ENCODE measurements at regions not wholly inside any gene's neighbourhood (a gene's known extent, or its start where the extent isn't known, plus 50 kb on each side); places are given as distances from the start of the nearest gene placed in this dataset.
"Not testable (repeated sequence)": the region's sequence is repeated elsewhere in the genome, so short reads cannot be mapped to it uniquely, and the experiment has no call there.

DNA sequence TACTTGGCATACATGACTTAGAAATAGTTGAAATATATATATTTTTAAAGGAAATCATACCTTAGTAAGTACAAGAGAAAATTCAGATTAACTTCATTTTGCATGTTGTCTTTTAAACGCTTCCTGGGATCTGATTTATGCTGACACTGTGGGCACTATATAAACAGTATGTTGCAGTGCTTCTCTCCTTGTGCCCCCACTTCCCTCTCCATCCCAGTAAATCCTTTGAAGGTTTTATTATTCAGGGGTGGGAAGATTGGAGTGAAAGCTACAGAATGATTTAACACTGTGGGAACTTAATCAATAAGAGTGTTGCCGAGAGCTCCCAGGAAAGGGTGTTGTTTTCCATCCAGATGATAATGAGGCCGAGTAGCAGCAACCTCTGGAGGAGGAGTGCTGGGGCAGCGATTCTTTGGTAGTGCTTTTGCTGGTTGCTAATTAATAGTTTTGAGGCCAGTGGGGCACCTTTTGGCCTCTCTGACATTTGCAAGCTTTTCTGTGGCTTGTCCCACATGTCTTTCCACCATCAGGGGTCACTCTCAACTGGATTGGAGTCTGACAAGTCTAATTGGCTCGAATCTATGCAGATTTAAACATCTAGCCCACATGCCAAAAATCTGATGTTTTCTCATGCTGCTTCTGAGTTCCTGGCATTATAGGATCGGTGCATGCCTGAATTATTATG lies 183.0 kb upstream of the MMS22L start:
- no peaks in the 10 kb centered on the region for H3K27me3 ChIP-seq (ENCODE audit: control insufficient read depth in 3 of 3, insufficient read depth in 3 of 3, low read length in 3 of 3)
- no peaks in the 10 kb centered on the region for H3K9me3 ChIP-seq (ENCODE audit: control insufficient read depth in 3 of 3, low read length in 3 of 3)
- H3K9ac ChIP-seq (ENCODE audit: low read depth in 1 of 3, low read length in 3 of 3), result no peak overlapping the region

GRCh38 chr6:97468981-97469380 lies 186.0 kb upstream of the MMS22L start:
- Histone ChIP-seq H3K4me3 (ENCODE audit: low read length in 3 of 3) (no peak overlapping the region), H3K4me1 (ENCODE audit: control insufficient read depth in 3 of 3, insufficient read depth in 3 of 3, low read length in 3 of 3) (no peaks in the 10 kb centered on the region), H3K27me3 (ENCODE audit: control insufficient read depth in 3 of 3, insufficient read depth in 3 of 3, low read length in 3 of 3) (no peaks in the 10 kb centered on the region), H3K9ac (ENCODE audit: low read depth in 1 of 3, low read length in 3 of 3) (no peak overlapping the region), H3K27ac (ENCODE audit: low read depth, low read length) (no peak overlapping the region), H3K36me3 (ENCODE audit: control insufficient read depth in 3 of 3, insufficient read depth in 3 of 3, low read length in 3 of 3) (no peaks in the 10 kb centered on the region), H3K9me3 (ENCODE audit: control insufficient read depth in 3 of 3, low read length in 3 of 3) (no peaks in the 10 kb centered on the region)

More for the DNA sequence above, 183.0 kb upstream of the MMS22L start:
- no peak overlapping the region for H3K27ac ChIP-seq (ENCODE audit: low read depth, low read length)
- H3K36me3 ChIP-seq (ENCODE audit: control insufficient read depth in 3 of 3, insufficient read depth in 3 of 3, low read length in 3 of 3), result no peaks in the 10 kb centered on the region
- H3K4me1 ChIP-seq (ENCODE audit: control insufficient read depth in 3 of 3, insufficient read depth in 3 of 3, low read length in 3 of 3), result no peaks in the 10 kb centered on the region
- no peak overlapping the region for H3K4me3 ChIP-seq (ENCODE audit: low read length in 3 of 3)

DNA sequence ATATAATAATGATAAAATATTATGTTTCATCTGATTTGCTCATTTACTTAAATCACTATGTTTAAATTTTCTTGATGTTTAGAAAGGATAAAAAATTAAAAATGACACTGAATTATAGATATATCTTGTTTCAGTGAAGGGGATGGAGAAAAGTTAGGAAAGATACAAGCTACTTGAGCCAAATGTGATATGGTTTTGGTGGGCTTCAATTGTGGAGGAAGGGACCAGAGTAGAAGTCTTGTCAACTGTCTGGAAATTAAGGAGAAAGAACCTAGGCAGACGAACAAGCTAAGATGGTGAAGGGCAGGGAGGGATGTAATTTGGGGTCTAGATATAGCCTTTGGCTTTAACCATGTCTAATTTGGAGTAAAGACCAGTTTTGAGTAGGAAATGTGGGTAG lies 186.4 kb upstream of the MMS22L start:
- H3K9ac ChIP-seq (ENCODE audit: low read depth in 1 of 3, low read length in 3 of 3), result no peak overlapping the region
- H3K4me1 ChIP-seq (ENCODE audit: control insufficient read depth in 3 of 3, insufficient read depth in 3 of 3, low read length in 3 of 3), result no peaks in the 10 kb centered on the region
- no peaks in the 10 kb centered on the region for H3K27me3 ChIP-seq (ENCODE audit: control insufficient read depth in 3 of 3, insufficient read depth in 3 of 3, low read length in 3 of 3)
- no peak overlapping the region for H3K27ac ChIP-seq (ENCODE audit: low read depth, low read length)
- no peaks in the 10 kb centered on the region for H3K36me3 ChIP-seq (ENCODE audit: control insufficient read depth in 3 of 3, insufficient read depth in 3 of 3, low read length in 3 of 3)
- H3K4me3 ChIP-seq (ENCODE audit: low read length in 3 of 3), result no peak overlapping the region
- no peaks in the 10 kb centered on the region for H3K9me3 ChIP-seq (ENCODE audit: control insufficient read depth in 3 of 3, low read length in 3 of 3)

DNA sequence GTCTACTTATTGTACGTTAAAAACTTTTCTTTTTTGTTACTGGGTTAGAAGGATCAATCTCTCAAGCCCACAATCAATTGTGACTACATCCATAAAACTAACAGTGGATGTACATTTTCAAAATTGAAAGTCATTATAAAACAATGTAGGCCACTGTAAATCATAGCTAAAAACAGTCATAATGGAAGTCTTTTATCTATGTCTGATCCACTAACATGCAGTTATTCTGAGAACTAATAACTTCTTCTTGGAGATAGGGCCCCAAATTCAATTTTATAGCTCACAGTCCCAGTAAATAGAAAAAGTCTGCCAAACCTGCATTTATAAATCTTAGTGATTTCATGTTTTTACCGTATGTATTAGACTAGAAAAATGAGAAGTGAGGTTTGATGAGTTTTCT lies 187.3 kb upstream of the MMS22L start:
- Histone ChIP-seq H3K9me3 (ENCODE audit: control insufficient read depth in 3 of 3, low read length in 3 of 3) (no peaks in the 10 kb centered on the region), H3K4me3 (ENCODE audit: low read length in 3 of 3) (no peak overlapping the region), H3K4me1 (ENCODE audit: control insufficient read depth in 3 of 3, insufficient read depth in 3 of 3, low read length in 3 of 3) (no peaks in the 10 kb centered on the region)

DNA sequence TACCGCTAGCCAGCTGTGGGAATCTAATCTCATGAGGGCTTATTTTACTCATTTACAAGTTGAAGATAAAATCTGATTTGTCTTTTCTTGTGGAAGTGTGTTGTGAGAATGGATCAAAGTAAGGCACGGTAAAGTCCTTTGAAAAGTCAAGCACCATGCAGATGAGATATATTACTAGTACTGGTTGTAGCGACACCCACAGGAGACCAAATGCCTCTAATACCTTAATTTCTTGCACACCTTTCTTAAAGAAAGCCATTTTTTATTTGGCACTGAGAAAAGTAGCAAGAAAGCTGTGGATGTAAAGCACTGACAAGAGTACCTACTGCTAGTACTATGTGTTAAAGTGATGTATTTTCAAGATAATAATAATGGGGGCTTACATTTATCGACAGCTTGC lies 191.0 kb upstream of the MMS22L start:
- H3K9me3 ChIP-seq (ENCODE audit: control insufficient read depth in 3 of 3, low read length in 3 of 3), result no peaks in the 10 kb centered on the region
- H3K9ac ChIP-seq (ENCODE audit: low read depth in 1 of 3, low read length in 3 of 3), result no peak overlapping the region
- no peaks in the 10 kb centered on the region for H3K36me3 ChIP-seq (ENCODE audit: control insufficient read depth in 3 of 3, insufficient read depth in 3 of 3, low read length in 3 of 3)
- no peak overlapping the region for H3K27ac ChIP-seq (ENCODE audit: low read depth, low read length)
- no peak overlapping the region for H3K4me3 ChIP-seq (ENCODE audit: low read length in 3 of 3)
- no peaks in the 10 kb centered on the region for H3K4me1 ChIP-seq (ENCODE audit: control insufficient read depth in 3 of 3, insufficient read depth in 3 of 3, low read length in 3 of 3)
- H3K27me3 ChIP-seq (ENCODE audit: control insufficient read depth in 3 of 3, insufficient read depth in 3 of 3, low read length in 3 of 3), result no peaks in the 10 kb centered on the region

More for the DNA sequence above, 187.3 kb upstream of the MMS22L start:
- H3K27ac ChIP-seq (ENCODE audit: low read depth, low read length), result no peak overlapping the region
- H3K9ac ChIP-seq (ENCODE audit: low read depth in 1 of 3, low read length in 3 of 3), result no peak overlapping the region
- no peaks in the 10 kb centered on the region for H3K27me3 ChIP-seq (ENCODE audit: control insufficient read depth in 3 of 3, insufficient read depth in 3 of 3, low read length in 3 of 3)
- no peaks in the 10 kb centered on the region for H3K36me3 ChIP-seq (ENCODE audit: control insufficient read depth in 3 of 3, insufficient read depth in 3 of 3, low read length in 3 of 3)

GRCh38 chr6:97497713-97498331 lies 214.8 kb upstream of the MMS22L start:
- no peaks in the 10 kb centered on the region for H3K27me3 ChIP-seq (ENCODE audit: control insufficient read depth in 3 of 3, insufficient read depth in 3 of 3, low read length in 3 of 3)
- no peaks in the 10 kb centered on the region for H3K9me3 ChIP-seq (ENCODE audit: control insufficient read depth in 3 of 3, low read length in 3 of 3)
- no peaks in the 10 kb centered on the region for H3K36me3 ChIP-seq (ENCODE audit: control insufficient read depth in 3 of 3, insufficient read depth in 3 of 3, low read length in 3 of 3)

DNA sequence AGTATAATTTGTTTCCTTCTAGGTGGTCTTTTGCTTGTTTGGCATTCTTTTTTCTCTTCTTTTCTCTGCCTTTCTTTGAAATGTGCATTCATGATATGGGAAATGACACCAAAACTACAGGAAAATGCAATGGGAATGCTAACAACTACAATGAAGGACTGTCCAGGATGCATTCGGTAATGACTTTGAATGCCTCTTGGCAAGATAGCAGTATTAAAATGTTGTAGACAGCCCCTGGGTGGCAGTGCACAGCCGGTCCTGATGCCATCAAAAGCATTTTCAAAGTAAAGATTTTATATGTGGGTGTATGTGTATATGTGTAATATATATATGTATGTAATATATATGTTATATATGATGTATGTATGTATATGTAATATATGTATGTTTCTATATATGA lies 218.8 kb upstream of the MMS22L start:
- Histone ChIP-seq H3K4me1 (ENCODE audit: control insufficient read depth in 3 of 3, insufficient read depth in 3 of 3, low read length in 3 of 3) (no peaks in the 10 kb centered on the region), H3K36me3 (ENCODE audit: control insufficient read depth in 3 of 3, insufficient read depth in 3 of 3, low read length in 3 of 3) (no peaks in the 10 kb centered on the region), H3K9me3 (ENCODE audit: control insufficient read depth in 3 of 3, low read length in 3 of 3) (no peaks in the 10 kb centered on the region), H3K9ac (ENCODE audit: low read depth in 1 of 3, low read length in 3 of 3) (no peak overlapping the region), H3K27ac (ENCODE audit: low read depth, low read length) (no peak overlapping the region), H3K4me3 (ENCODE audit: low read length in 3 of 3) (no peak overlapping the region), H3K27me3 (ENCODE audit: control insufficient read depth in 3 of 3, insufficient read depth in 3 of 3, low read length in 3 of 3) (no peaks in the 10 kb centered on the region)

More at GRCh38 chr6:97497713-97498331, 214.8 kb upstream of the MMS22L start:
- H3K27ac ChIP-seq (ENCODE audit: low read depth, low read length), result no peak overlapping the region
- H3K9ac ChIP-seq (ENCODE audit: low read depth in 1 of 3, low read length in 3 of 3), result no peak overlapping the region
- no peak overlapping the region for H3K4me3 ChIP-seq (ENCODE audit: low read length in 3 of 3)
- H3K4me1 ChIP-seq (ENCODE audit: control insufficient read depth in 3 of 3, insufficient read depth in 3 of 3, low read length in 3 of 3), result no peaks in the 10 kb centered on the region

DNA sequence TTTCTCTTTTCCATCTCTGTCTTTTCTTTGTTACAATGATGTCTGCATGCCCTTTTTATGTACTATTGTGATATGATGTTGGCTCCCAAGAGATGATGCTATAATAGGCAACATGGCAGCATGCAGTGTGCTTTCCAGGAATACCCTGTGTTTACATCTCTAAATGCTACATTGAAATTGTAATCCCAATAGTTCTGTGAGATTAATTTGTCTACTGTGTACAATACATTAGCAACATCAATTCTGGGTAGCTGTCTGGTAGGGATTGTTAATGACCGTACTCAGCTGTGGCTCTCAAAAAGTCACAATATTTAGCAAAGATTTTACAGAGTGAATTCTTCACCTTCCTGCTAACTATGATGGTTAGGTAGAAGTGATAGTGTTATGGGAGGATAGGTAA lies 225.6 kb upstream of the MMS22L start:
- H3K27ac ChIP-seq (ENCODE audit: low read depth, low read length), result no peak overlapping the region
- no peaks in the 10 kb centered on the region for H3K9me3 ChIP-seq (ENCODE audit: control insufficient read depth in 3 of 3, low read length in 3 of 3)
- no peaks in the 10 kb centered on the region for H3K27me3 ChIP-seq (ENCODE audit: control insufficient read depth in 3 of 3, insufficient read depth in 3 of 3, low read length in 3 of 3)
- H3K36me3 ChIP-seq (ENCODE audit: control insufficient read depth in 3 of 3, insufficient read depth in 3 of 3, low read length in 3 of 3), result no peaks in the 10 kb centered on the region
- no peak overlapping the region for H3K4me3 ChIP-seq (ENCODE audit: low read length in 3 of 3)
- no peak overlapping the region for H3K9ac ChIP-seq (ENCODE audit: low read depth in 1 of 3, low read length in 3 of 3)
- H3K4me1 ChIP-seq (ENCODE audit: control insufficient read depth in 3 of 3, insufficient read depth in 3 of 3, low read length in 3 of 3), result no peaks in the 10 kb centered on the region

DNA sequence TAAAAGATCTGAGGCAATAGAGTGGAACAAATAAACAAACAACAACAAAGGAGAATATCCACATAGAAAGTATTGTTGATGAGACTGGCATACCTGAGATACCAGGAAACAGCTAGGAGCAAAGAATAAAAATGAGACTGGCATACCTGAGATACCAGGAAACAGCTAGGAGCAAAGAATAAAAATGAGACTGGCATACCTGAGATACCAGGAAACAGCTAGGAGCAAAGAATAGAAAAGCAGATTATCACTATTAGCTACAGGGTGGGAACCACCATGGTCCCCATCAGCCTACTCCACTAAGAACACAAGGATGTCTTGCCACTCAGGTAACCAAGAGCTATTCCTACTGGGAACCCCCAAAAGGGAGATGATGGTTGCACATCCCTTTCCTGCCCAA lies 230.2 kb upstream of the MMS22L start:
- not testable (repeated sequence) for H3K27me3 ChIP-seq (ENCODE audit: control insufficient read depth in 3 of 3, insufficient read depth in 3 of 3, low read length in 3 of 3); H3K9me3 ChIP-seq (ENCODE audit: control insufficient read depth in 3 of 3, low read length in 3 of 3); H3K4me1 ChIP-seq (ENCODE audit: control insufficient read depth in 3 of 3, insufficient read depth in 3 of 3, low read length in 3 of 3); H3K36me3 ChIP-seq (ENCODE audit: control insufficient read depth in 3 of 3, insufficient read depth in 3 of 3, low read length in 3 of 3); H3K4me3 ChIP-seq (ENCODE audit: low read length in 3 of 3); H3K27ac ChIP-seq (ENCODE audit: low read depth, low read length); H3K9ac ChIP-seq (ENCODE audit: low read depth in 1 of 3, low read length in 3 of 3)

- no peaks in the 10 kb centered on the region for H3K27me3 ChIP-seq (ENCODE audit: control insufficient read depth in 3 of 3, insufficient read depth in 3 of 3, low read length in 3 of 3)
- no peaks in the 10 kb centered on the region for H3K36me3 ChIP-seq (ENCODE audit: control insufficient read depth in 3 of 3, insufficient read depth in 3 of 3, low read length in 3 of 3)
- no peak overlapping the region for H3K27ac ChIP-seq (ENCODE audit: low read depth, low read length)
- H3K4me1 ChIP-seq (ENCODE audit: control insufficient read depth in 3 of 3, insufficient read depth in 3 of 3, low read length in 3 of 3), result no peaks in the 10 kb centered on the region
- no peak overlapping the region for H3K9ac ChIP-seq (ENCODE audit: low read depth in 1 of 3, low read length in 3 of 3)
- peaks cover 0 to 3% (median 2%) of the 10 kb centered on the region in 3 donors for H3K9me3 ChIP-seq (ENCODE audit: control insufficient read depth in 3 of 3, low read length in 3 of 3)
- no peak overlapping the region for H3K4me3 ChIP-seq (ENCODE audit: low read length in 3 of 3)
Measured at GRCh38 chr6:97524811-97525210, 241.8 kb upstream of the MMS22L start.

Data from skeletal muscle tissue (tissue), 3 donors.